ENCODE measurements at regions not wholly inside any gene's neighbourhood (a gene's known extent, or its start where the extent isn't known, plus 50 kb on each side); places are given as distances from the start of the nearest gene placed in this dataset.
"Not testable (repeated sequence)": the region's sequence is repeated elsewhere in the genome, so short reads cannot be mapped to it uniquely, and the experiment has no call there.

DNA sequence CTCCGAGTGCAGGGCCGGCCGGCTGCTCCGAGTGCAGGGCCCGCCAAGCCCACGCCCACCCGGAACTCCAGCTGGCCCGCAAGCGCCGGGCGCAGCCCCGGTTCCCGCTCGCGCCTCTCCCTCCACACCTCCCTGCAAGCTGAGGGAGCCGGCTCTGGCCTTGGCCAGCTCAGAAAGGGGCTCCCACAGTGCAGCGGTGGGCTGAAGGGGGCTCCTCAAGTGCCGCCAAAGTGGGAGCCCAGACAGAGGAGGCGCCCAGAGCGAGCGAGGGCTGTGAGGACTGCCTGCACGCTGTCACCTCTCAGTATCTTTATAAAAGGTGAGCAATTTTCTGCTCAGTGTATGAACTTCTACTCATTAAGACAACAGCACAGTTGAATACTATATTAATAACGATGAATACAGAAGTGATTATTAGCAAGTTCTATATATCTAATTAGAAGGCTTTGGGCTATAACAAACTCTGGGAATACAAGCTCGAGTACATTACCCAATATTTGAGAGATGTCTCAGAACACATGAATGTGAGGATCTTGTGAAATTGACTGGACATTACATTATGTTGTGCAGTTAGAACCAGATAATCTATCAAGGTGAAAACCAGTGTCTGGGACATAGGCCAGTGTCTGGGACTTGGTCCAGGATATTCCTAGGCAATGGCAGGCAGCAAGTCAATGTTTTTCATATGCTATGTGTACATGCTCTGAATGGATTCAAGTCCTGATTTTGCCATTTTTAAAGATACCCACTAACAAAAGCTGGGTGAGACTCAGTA lies 112.9 kb downstream of the ZNF330 start:
- peak; percentile 81 for ATAC-seq
- H3K36me3 ChIP-seq, H3K27me3 ChIP-seq, H3K9me3 ChIP-seq: not testable (repeated sequence)
- Histone ChIP-seq H3K27ac (peak overlapping the region; percentile 0 to 84 (median 61)), H3K4me1 (peaks cover 0 to 11% (median 0%) of the 10 kb centered on the region in 3 donors), H3K4me3 (peak overlapping the region; percentile 49 to 51)
- peak; percentile 73 for TF ChIP-seq POLR2AphosphoS5 (IDR thresholded peaks at IDR 0.05)
- WGBS, 2 donors (ENCODE audit: low coverage in 1 of 2), result 24 to 30% methylated on average over 2 of the region's 24 CpGs

- TF ChIP-seq POLR2A (IDR thresholded peaks at IDR 0.05), result no peak
- TF ChIP-seq EP300 (IDR thresholded peaks at IDR 0.05), result no peak
- no peak for TF ChIP-seq POLR2AphosphoS5 (IDR thresholded peaks at IDR 0.05)
- no peak for TF ChIP-seq CTCF (IDR thresholded peaks at IDR 0.05)
- H3K9me3 ChIP-seq, result no peaks in the 10 kb centered on the region
- no peak for ATAC-seq
- 54 to 60% methylated on average over 1 of the region's 1 CpG for WGBS, 2 donors (ENCODE audit: low coverage in 1 of 2)
- no peaks in the 10 kb centered on the region for H3K27me3 ChIP-seq
- H3K27ac ChIP-seq, result peak overlapping the region in 1 of 4 donors; percentile 3
- no peaks in the 10 kb centered on the region for H3K36me3 ChIP-seq
- H3K4me3 ChIP-seq, result no peak overlapping the region
- peaks cover 0 to 11% (median 0%) of the 10 kb centered on the region in 3 donors for H3K4me1 ChIP-seq
Observed at GRCh38 chr4:141335166-141335565, 114.5 kb downstream of the ZNF330 start.

- Histone ChIP-seq H3K36me3 (no peaks in the 10 kb centered on the region), H3K27ac (no peak overlapping the region), H3K4me1 (peaks cover 0 to 6% (median 0%) of the 10 kb centered on the region in 3 donors), H3K27me3 (no peaks in the 10 kb centered on the region), H3K9me3 (no peaks in the 10 kb centered on the region), H3K4me3 (no peak overlapping the region)
- TF ChIP-seq EP300 (IDR thresholded peaks at IDR 0.05) (no peak), POLR2AphosphoS5 (IDR thresholded peaks at IDR 0.05) (no peak), POLR2A (IDR thresholded peaks at IDR 0.05) (no peak), CTCF (IDR thresholded peaks at IDR 0.05) (no peak)
- WGBS, 2 donors (ENCODE audit: low coverage in 1 of 2), result 80 to 100% methylated on average over 1 of the region's 1 CpG
- no peak for ATAC-seq
Observed at GRCh38 chr4:141338238-141338637, 117.5 kb downstream of the ZNF330 start.

- Histone ChIP-seq H3K4me3 (no peak overlapping the region), H3K27me3 (no peaks in the 10 kb centered on the region), H3K4me1 (no peaks in the 10 kb centered on the region), H3K9me3 (no peaks in the 10 kb centered on the region), H3K27ac (no peak overlapping the region), H3K36me3 (no peaks in the 10 kb centered on the region)
- TF ChIP-seq POLR2A (IDR thresholded peaks at IDR 0.05) (no peak), POLR2AphosphoS5 (IDR thresholded peaks at IDR 0.05) (no peak), EP300 (IDR thresholded peaks at IDR 0.05) (no peak), CTCF (IDR thresholded peaks at IDR 0.05) (no peak)
- 93 to 97% methylated on average over 3 of the region's 3 CpGs for WGBS, 2 donors (ENCODE audit: low coverage in 1 of 2)
- no peak for ATAC-seq
Observed at GRCh38 chr4:141339391-141339790, 118.7 kb downstream of the ZNF330 start.

DNA sequence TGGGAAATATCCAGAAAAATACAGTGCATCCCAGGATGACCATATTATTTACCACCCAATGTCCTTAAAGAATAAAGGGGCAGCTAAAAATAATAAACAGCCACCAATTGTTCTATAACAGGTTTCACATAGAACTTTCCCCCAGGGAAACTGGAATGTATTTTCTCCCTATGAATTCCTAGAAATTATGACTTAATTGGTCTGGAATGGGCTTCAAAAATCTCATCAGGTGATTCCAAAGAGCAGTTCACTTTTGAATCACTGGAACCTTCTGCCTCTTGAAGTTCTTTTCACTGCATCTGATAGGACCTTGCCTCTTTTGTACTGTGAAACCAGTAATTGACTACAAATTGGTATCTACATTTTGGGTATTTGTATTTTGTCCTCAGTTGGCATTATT lies 119.3 kb downstream of the ZNF330 start:
- Histone ChIP-seq H3K27me3 (no peaks in the 10 kb centered on the region), H3K4me3 (no peak overlapping the region), H3K36me3 (no peaks in the 10 kb centered on the region), H3K9me3 (no peaks in the 10 kb centered on the region), H3K4me1 (no peaks in the 10 kb centered on the region), H3K27ac (no peak overlapping the region)
- TF ChIP-seq POLR2AphosphoS5 (IDR thresholded peaks at IDR 0.05), result no peak
- TF ChIP-seq CTCF (IDR thresholded peaks at IDR 0.05), result no peak
- no peak for TF ChIP-seq POLR2A (IDR thresholded peaks at IDR 0.05)
- TF ChIP-seq EP300 (IDR thresholded peaks at IDR 0.05), result no peak
- no peak for ATAC-seq

All from gastroesophageal sphincter (tissue), 4 donors.